Thyroid gland (tissue), 4 donors: ENCODE measurements at regions not wholly inside any gene's neighbourhood (a gene's known extent, or its start where the extent isn't known, plus 50 kb on each side); places are given as distances from the start of the nearest gene placed in this dataset.

Experiments
- CTCF ChIP-seq, 6 experiments: fragments of 200-600 bp in 3 of 6; fragments of 450-650 bp in 3 of 6; sonication (generic) in 3 of 6; IDR thresholded peaks; one replicate each; pipeline ENCODE4 v1.5.1; 2016 to 2019; ENCODE audit warnings: antibody characterized with exemption in 6 of 6, mild to moderate bottlenecking in 2 of 6, inconsistent platforms in 1 of 6, moderate library complexity in 1 of 6
- POLR2A ChIP-seq, 2 donors: fragments of 450-650 bp; IDR thresholded peaks; one replicate each; pipeline ENCODE4 v1.6.1; 2017; ENCODE audit warnings: antibody characterized with exemption in 2 of 2, mild to moderate bottlenecking in 2 of 2, moderate library complexity in 1 of 2

GRCh38 chr15:35871812-35872211 lies 325.8 kb upstream of the DPH6 start:
- no peak for TF ChIP-seq CTCF (IDR thresholded peaks at IDR 0.05)
- TF ChIP-seq POLR2A (IDR thresholded peaks at IDR 0.05), result no peak
